Activated CD4-positive, alpha-beta T cell treated with anti-CD3 and anti-CD28 coated beads for 48 hours (primary cell): ENCODE measurements at regions not wholly inside any gene's neighbourhood (a gene's known extent, or its start where the extent isn't known, plus 50 kb on each side); places are given as distances from the start of the nearest gene placed in this dataset.

Source experiments
- DNase-seq: peaks from one replicate; pipeline ENCODE4 v3.0.0-alpha.2; 2020

- no peak for DNase-seq
Observed at GRCh38 chr2:203789618-203790017, 78.0 kb upstream of the CTLA4 start.

- no peak for DNase-seq
Observed at GRCh38 chr2:203790134-203790852, 77.3 kb upstream of the CTLA4 start.

GRCh38 chr2:203796248-203797010 is 71.1 kb upstream of the CTLA4 start:
- DNase-seq, result no peak

GRCh38 chr2:203797276-203797675 is 70.3 kb upstream of the CTLA4 start:
- no peak for DNase-seq

DNA sequence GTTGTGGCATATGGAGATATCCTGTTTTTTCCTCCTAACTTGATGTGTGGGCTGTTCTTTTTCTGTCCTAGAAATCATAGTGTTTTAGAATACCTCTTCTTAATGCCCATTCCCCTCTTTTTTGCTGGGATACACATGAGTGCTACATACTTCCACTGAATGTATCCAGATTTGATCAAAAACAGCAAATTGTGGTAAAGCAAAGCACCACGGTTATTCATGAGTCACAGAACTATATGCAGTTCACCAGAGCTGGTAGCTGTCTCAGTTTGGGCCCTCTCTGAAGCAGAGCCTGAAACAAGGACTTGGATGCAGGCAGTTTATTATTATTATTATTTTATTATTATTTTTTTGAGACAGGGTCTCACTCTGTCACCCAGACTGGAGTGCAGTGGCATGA is 69.9 kb upstream of the CTLA4 start:
- no peak for DNase-seq

GRCh38 chr2:203798296-203799087 is 69.1 kb upstream of the CTLA4 start:
- no peak for DNase-seq

- DNase-seq, result peak; percentile 28
Observed at GRCh38 chr2:203799908-203800307, 67.7 kb upstream of the CTLA4 start.

DNA sequence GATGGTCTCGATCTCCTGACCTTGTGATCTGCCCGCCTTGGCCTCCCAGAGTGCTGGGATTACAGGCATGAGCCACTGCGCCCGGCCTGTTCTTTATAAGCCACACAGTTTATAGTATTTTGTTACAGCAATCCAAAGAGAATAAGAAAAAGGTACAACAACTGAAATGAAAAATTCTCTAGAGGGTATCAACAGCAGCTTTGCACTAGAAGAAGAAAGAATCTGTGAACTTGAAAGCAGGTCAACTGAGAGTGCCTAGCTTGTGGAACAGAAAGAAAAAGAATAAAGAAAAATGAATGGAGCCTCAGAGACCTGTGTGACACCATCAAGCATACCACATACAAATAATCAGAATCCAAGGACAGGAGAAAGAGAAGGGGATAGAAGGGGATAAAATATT is 66.8 kb upstream of the CTLA4 start:
- DNase-seq, result no peak

DNA sequence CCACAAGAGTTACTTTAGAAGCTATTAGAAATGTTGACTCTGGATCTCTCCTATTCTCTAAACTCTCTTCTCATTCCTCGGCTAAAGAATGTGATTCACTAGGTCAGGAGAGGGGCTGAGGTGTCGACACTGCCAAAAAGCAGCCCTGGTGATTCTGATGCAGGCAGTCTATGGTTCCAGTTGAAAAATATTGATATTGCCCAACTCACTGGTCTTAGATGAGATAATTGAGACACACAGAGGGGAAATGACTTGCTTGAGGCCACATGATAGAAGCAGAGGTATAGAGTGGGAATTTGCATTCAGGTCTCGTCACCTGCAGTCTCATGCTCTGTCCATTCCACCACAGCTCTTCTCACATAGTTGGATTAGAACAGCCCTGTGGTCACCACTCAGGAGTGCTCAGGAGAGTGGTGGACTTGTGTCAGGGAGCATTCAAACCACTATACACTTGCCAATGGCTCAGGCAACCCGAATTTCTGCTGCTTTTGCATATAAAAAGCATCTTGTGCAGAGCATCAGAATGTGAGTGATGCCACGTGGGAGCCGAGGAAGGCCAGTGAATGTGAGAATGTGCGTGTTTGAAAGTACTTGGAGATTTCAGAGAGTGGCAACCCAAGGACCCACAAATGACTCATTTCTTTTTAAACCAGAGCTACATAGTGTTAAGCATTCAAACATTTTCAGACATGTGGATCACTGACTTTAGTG is 65.1 kb upstream of the CTLA4 start:
- DNase-seq, result peak; percentile 76

- DNase-seq, result no peak
Observed at GRCh38 chr2:203803053-203803429, 64.5 kb upstream of the CTLA4 start.

GRCh38 chr2:203804070-203804469 is 63.5 kb upstream of the CTLA4 start:
- DNase-seq, result peak; percentile 67

GRCh38 chr2:203804764-203805485 is 62.6 kb upstream of the CTLA4 start:
- no peak for DNase-seq

GRCh38 chr2:203805486-203805838 is 62.1 kb upstream of the CTLA4 start:
- DNase-seq, result no peak

DNA sequence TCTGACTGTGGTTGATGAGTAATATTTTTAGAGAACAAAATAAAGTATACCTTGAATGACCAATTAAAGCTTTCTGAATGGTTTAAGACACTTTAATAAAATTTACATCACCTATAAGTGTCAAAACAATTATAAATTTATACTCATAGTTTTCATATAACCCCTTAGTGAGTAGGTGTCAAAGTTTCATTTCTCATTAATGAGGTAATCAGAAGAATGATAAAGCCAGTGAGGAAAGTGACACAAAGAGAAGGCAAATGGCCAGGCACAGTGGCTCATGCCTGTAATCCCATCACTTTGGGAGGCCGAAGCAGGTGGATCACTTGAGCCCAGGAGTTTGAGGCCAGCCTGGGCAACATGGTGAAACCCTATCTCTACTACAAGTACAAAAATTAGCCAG is 60.8 kb upstream of the CTLA4 start:
- DNase-seq, result no peak

DNA sequence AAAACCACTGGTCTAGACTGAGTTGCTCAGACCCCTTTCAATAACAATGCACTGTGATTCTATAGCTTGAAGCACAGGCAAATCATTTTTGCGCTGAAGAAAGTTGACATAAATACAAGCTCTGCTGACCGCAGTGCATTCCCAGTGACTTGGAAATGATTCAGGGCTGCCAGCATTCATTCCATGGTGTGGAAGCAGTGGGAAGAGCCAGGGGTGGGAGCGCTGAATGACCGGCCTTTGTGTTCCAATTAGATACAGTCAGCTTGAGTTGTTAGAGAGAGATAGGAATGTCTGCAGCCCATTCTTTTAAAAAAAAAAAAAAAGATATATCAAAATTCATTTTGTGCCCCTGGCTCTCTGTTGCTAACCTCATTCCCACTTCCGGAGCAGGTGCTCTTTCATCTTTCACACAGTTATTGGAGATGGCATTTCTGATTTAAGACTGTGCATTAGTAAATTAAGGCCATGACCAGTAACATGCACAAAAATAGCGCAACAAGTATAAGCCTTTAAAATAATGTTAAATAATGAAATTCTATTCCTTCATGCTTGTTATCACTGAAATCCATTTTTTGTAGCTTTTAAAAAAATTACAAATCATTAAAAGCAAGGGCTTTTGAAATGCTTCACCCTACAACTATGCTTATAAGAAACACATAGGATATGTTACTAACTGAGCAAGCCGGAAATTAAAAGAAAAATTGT is 59.4 kb upstream of the CTLA4 start:
- DNase-seq, result no peak

DNA sequence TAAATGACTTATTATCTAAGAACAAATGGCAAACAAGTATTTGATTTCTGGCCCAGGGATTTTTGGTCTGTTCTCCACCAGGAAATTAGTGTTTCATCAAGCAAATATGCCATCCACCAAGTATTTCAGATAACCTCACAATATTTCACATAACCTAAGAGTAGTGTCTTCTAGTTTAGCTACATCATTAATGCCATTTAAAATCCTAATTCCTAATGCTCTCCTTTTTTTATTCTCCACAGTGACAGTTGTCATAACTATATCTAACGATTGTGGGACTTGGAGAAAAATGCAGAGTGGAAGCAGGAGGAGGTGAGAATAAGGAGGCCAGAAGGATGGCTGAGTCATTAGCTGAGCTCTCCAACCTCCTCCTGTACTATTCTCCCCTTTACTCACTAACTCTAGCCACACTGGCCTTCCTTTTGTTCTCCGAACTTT is 58.5 kb upstream of the CTLA4 start:
- DNase-seq, result no peak

DNA sequence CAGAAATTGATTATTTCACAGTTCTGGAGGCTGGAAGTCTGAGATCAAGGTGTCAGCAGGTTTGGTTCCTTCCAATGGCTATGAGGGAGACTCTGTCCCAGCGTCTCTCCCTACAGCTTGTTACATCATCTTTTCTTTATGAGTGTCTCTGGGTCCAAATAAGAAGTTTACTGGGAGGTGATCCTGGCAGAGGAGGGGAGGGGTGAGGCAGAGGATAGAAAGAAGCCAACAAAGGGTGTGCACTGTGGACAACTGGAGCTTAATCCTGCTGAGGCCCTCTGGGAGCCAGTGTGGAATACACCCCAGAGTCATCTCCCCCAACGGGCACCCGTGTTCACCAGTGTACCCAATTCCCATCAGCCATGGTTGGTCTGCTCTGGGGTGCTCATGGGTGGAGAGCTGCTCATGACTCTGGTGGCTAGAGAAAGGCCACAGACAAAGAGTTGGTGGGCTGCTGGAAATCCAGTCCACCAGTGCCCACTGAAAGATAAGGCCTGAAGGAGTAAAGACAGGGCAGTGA is 57.5 kb upstream of the CTLA4 start:
- DNase-seq, result no peak

GRCh38 chr2:203811491-203812221 is 55.9 kb upstream of the CTLA4 start:
- DNase-seq, result peak; percentile 86

DNA sequence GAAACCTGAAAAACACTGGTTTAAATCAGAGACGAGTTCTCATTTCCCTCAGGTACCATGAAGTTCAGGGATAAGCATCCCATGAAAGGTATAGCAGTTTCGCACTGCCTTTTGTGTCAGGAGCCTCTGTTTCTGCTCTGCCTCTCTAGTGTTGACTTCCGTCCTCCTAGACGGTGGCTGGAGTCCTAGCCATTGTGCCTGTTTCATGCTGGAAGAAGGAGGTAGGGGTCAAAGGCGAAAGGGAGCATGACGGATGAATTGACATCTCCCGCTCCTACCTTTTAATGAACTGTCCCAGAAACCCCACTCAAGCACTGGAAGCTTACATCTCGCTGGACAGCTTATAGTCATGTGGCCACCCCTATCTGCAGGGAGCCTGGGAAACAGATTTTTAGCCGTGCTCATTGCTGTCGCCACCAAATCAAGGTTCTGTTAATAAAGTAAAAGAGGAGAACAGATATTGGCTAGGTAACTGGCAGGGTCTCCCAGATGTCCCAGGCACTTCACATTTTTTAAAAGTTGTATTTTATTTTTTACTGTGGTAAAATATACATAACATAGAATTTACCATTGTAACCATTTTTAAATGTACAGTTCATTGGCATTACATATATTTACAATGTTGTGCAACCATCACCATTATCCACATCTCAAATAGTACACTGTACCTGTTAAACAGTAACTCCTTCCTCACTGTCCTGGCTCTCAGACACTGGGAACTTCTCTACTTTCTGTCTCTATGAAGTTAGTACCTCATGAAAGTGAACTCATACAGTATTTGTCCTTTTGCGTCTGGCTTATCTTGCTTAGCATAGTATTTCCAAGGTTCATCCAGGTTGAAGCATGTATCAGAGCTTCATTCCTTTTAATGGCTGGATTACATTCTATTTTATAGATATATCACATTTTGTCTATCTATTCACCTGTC is 55.0 kb upstream of the CTLA4 start:
- DNase-seq, result no peak

GRCh38 chr2:203813684-203814083 is 53.9 kb upstream of the CTLA4 start:
- DNase-seq, result no peak
